H1 (cell line): ENCODE measurements at regions not wholly inside any gene's neighbourhood (a gene's known extent, or its start where the extent isn't known, plus 50 kb on each side); places are given as distances from the start of the nearest gene placed in this dataset.

ENCODE experiments used
- CTCF ChIA-PET: fragments of 300-600 bp; sonication (Branson Sonifier 250); formaldehyde crosslinking; loops from one replicate; lab custom pipeline; 2021; ENCODE audit not compliant: partially characterized antibody; lab: Charles Lee
- POLR2A ChIA-PET: fragments of 300-600 bp; sonication (Branson Sonifier 250); formaldehyde crosslinking; loops from one replicate; lab custom pipeline; 2021; ENCODE audit warnings: inconsistent platforms; ENCODE audit not compliant: partially characterized antibody; lab: Charles Lee
- DNase-seq, 2 experiments: peaks; one replicate each; pipeline versions ENCODE4 v3.0.0 to v3.0.0-alpha.2; 2010 to 2022; ENCODE audit warnings: low spot score in 2 of 2, low read depth in 1 of 2, mixed read lengths in 1 of 2
- FAIRE-seq: peaks from 2 replicates; lab custom pipeline; 2011; peaks lifted over from hg19 to GRCh38; lab: Jason Lieb, UNC
- H2AFZ ChIP-seq: 2 replicates; pipeline ENCODE4 v1.8.1; 2012; ENCODE audit warnings: low read length, inconsistent platforms
- H2AK5ac ChIP-seq: 2 replicates; pipeline ENCODE4 v1.6.1; 2013; ENCODE audit warnings: low read depth, low read length
- H2BK120ac ChIP-seq: replicated peaks from 2 replicates; pipeline ENCODE3; 2013; ENCODE audit warnings: low read depth, low read length, inconsistent platforms
- H2BK12ac ChIP-seq: 2 replicates; pipeline ENCODE4 v1.6.1; 2013; ENCODE audit warnings: low read depth, low read length
- H2BK15ac ChIP-seq: 2 replicates; pipeline ENCODE4 v1.6.1; 2013; ENCODE audit warnings: low read length
- H2BK20ac ChIP-seq: 2 replicates; pipeline ENCODE4 v1.6.1; 2013; ENCODE audit warnings: low read length
- H2BK5ac ChIP-seq: 2 replicates; pipeline ENCODE4 v1.6.1; 2013; ENCODE audit warnings: low read depth, low read length
- H3K14ac ChIP-seq: 2 replicates; pipeline ENCODE4 v1.6.1; 2013; ENCODE audit warnings: inconsistent platforms; ENCODE audit not compliant: insufficient read length
- H3K18ac ChIP-seq: 2 replicates; pipeline ENCODE4 v1.6.1; 2013; ENCODE audit warnings: low read length; ENCODE audit errors: extremely low read depth
- H3K23ac ChIP-seq: 2 replicates; pipeline ENCODE4 v1.6.1; 2013; ENCODE audit warnings: inconsistent platforms; ENCODE audit not compliant: insufficient read length
- H3K23me2 ChIP-seq: 2 replicates; pipeline ENCODE4 v1.6.1; 2013; ENCODE audit warnings: low read depth, low read length
- H3K27ac ChIP-seq: 2 replicates; pipeline ENCODE4 v1.6.1; 2011; ENCODE audit warnings: low read depth, low read length, inconsistent platforms
- H3K27me3 ChIP-seq, 4 experiments: replicated peaks in 1 of 4; 1 replicate in 1 of 4; 2 replicates in 3 of 4; pipeline versions ENCODE4 v1.6.1 to v1.8.1; 2011 to 2013; ENCODE audit warnings: low read length in 3 of 4, mild to moderate bottlenecking in 3 of 4, inconsistent platforms in 2 of 4, mixed read lengths in 2 of 4, moderate library complexity in 1 of 4; ENCODE audit not compliant: control insufficient read depth in 3 of 4, insufficient read depth in 3 of 4; ENCODE audit errors: extremely low read depth in 1 of 4
- H3K36me3 ChIP-seq, 4 experiments: 2 replicates each; pipeline versions ENCODE4 v1.6.1 to v1.8.1; 2011 to 2013; ENCODE audit warnings: mild to moderate bottlenecking in 4 of 4, low read length in 3 of 4, moderate library complexity in 2 of 4, control low read depth in 1 of 4, inconsistent platforms in 1 of 4; ENCODE audit not compliant: insufficient read depth in 4 of 4, control insufficient read depth in 2 of 4
- H3K4ac ChIP-seq: replicated peaks from 2 replicates; pipeline ENCODE3; 2013; ENCODE audit warnings: low read length, low read depth, mixed read lengths, inconsistent platforms; ENCODE audit not compliant: insufficient read length
- H3K4me1 ChIP-seq, 4 experiments: replicated peaks in 1 of 4; 1 replicate in 1 of 4; 2 replicates in 3 of 4; pipeline versions ENCODE4 v1.6.1 to v1.8.1; 2011 to 2013; ENCODE audit warnings: low read length in 3 of 4, inconsistent platforms in 2 of 4, mixed read lengths in 1 of 4; ENCODE audit not compliant: insufficient read depth in 4 of 4, control insufficient read depth in 3 of 4
- H3K4me2 ChIP-seq, 2 experiments: 2 replicates each; pipeline versions ENCODE4 v1.6.1 to v1.8.1; 2011 to 2013; ENCODE audit warnings: low read depth in 2 of 2, low read length in 2 of 2, control low read depth in 1 of 2, inconsistent platforms in 1 of 2, mild to moderate bottlenecking in 1 of 2; ENCODE audit not compliant: insufficient read depth in 1 of 2
- H3K4me3 ChIP-seq, 4 experiments: fragments of 200-600, 300-600 bp in 1 of 4; sonication (generic), shearing (Covaris generic), sonication (Bioruptor Twin) in 1 of 4; 2 replicates each; pipeline versions ENCODE4 v1.5.1 to v1.8.1; 2011 to 2016; ENCODE audit warnings: low read length in 4 of 4, low read depth in 3 of 4, control low read depth in 2 of 4, inconsistent platforms in 2 of 4, mild to moderate bottlenecking in 2 of 4, mixed read lengths in 1 of 4, moderate library complexity in 1 of 4; ENCODE audit not compliant: insufficient read depth in 2 of 4; ENCODE audit errors: extremely low read depth in 1 of 4
- H3K56ac ChIP-seq: replicated peaks from 2 replicates; pipeline ENCODE3; 2013; ENCODE audit warnings: low read depth, mild to moderate bottlenecking, mixed read lengths, low read length, inconsistent platforms; ENCODE audit not compliant: insufficient read length
- H3K79me1 ChIP-seq: 2 replicates; pipeline ENCODE4 v1.6.1; 2013; ENCODE audit warnings: low read depth, low read length, control low read depth
- H3K79me2 ChIP-seq, 2 experiments: 2 replicates each; pipeline versions ENCODE4 v1.6.1 to v1.8.1; 2012 to 2013; ENCODE audit warnings: low read length in 2 of 2, mild to moderate bottlenecking in 2 of 2, inconsistent platforms in 1 of 2; ENCODE audit not compliant: insufficient read depth in 2 of 2, control insufficient read depth in 1 of 2
- H3K9ac ChIP-seq, 4 experiments: replicated peaks in 1 of 4; 1 replicate in 1 of 4; 2 replicates in 3 of 4; pipeline versions ENCODE4 v1.6.1 to v1.8.1; 2011 to 2013; ENCODE audit warnings: low read depth in 3 of 4, low read length in 3 of 4, control low read depth in 2 of 4, mild to moderate bottlenecking in 2 of 4, moderate library complexity in 2 of 4, inconsistent platforms in 1 of 4; ENCODE audit errors: extremely low read depth in 1 of 4
- H3K9me3 ChIP-seq, 2 experiments: 2 replicates each; pipeline versions ENCODE4 v1.6.1 to v1.8.1; 2012 to 2013; ENCODE audit warnings: mild to moderate bottlenecking in 2 of 2, moderate library complexity in 2 of 2, control low read depth in 1 of 2, inconsistent platforms in 1 of 2, low read depth in 1 of 2, low read length in 1 of 2, mixed read lengths in 1 of 2; ENCODE audit not compliant: insufficient read depth in 2 of 2
- H4K20me1 ChIP-seq, 2 experiments: replicated peaks in 1 of 2; 2 replicates each; pipeline versions ENCODE3 to v1.8.1; 2011 to 2013; ENCODE audit warnings: inconsistent platforms in 2 of 2, low read length in 2 of 2, mild to moderate bottlenecking in 1 of 2; ENCODE audit not compliant: insufficient read depth in 2 of 2, control insufficient read depth in 1 of 2
- H4K5ac ChIP-seq: 2 replicates; pipeline ENCODE4 v1.6.1; 2013; ENCODE audit warnings: low read length, low read depth, mixed read lengths, inconsistent platforms; ENCODE audit not compliant: insufficient read length
- H4K8ac ChIP-seq: 2 replicates; pipeline ENCODE4 v1.8.0; 2013; ENCODE audit warnings: mild to moderate bottlenecking, moderate library complexity, low read length, inconsistent platforms; ENCODE audit not compliant: insufficient read depth; ENCODE audit errors: extremely low read depth
- H4K91ac ChIP-seq: replicated peaks from 2 replicates; pipeline ENCODE3; 2013; ENCODE audit warnings: low read length, mixed read lengths, inconsistent platforms; ENCODE audit not compliant: insufficient read length
- BRCA1 ChIP-seq: IDR thresholded peaks from 2 replicates; pipeline ENCODE4 v1.6.1; 2012; ENCODE audit warnings: low read depth, low read length, improper control_type of control experiment
- GABPA ChIP-seq: IDR thresholded peaks from 2 replicates; pipeline ENCODE4 v1.6.1; 2011; ENCODE audit warnings: mild to moderate bottlenecking, low read length, moderate library complexity, borderline replicate concordance; ENCODE audit not compliant: insufficient read depth
- JUN ChIP-seq: IDR thresholded peaks from 2 replicates; pipeline ENCODE4 v1.6.1; 2011; ENCODE audit warnings: low read depth, mild to moderate bottlenecking, improper control_type of control experiment, low read length
- WGBS, 2 experiments: shearing (Covaris generic) in 1 of 2; methylation state at CpG; one replicate each; pipeline versions ENCODE4 v1.1.6 to v1.1.7; 2013 to 2015; ENCODE audit warnings: low lambda C conversion rate in 2 of 2, mixed read lengths in 2 of 2, inconsistent platforms in 1 of 2, low coverage in 1 of 2, missing lambda C conversion rate in 1 of 2; ENCODE audit not compliant: insufficient replicate concordance in 2 of 2, insufficient coverage in 1 of 2, insufficient read length in 1 of 2; ENCODE audit errors: extremely low coverage in 1 of 2, missing lambda C conversion rate in 1 of 2; 5-methylcytosine and 5-hydroxymethylcytosine counted together
- TF ChIP-seq, protein P1 (sequence below): IDR thresholded peaks from 2 replicates; pipeline ENCODE4 v1.6.1; 2011; ENCODE audit warnings: low read depth, mild to moderate bottlenecking, low read length; ENCODE audit not compliant: insufficient read depth
- TF ChIP-seq, protein P2 (sequence below): IDR thresholded peaks from 2 replicates; pipeline ENCODE4 v1.6.1; 2012; ENCODE audit warnings: low read length, inconsistent platforms
- TF ChIP-seq, protein P3 (sequence below): IDR thresholded peaks from 2 replicates; pipeline ENCODE4 v1.6.1; 2012; ENCODE audit warnings: inconsistent platforms

DNA sequence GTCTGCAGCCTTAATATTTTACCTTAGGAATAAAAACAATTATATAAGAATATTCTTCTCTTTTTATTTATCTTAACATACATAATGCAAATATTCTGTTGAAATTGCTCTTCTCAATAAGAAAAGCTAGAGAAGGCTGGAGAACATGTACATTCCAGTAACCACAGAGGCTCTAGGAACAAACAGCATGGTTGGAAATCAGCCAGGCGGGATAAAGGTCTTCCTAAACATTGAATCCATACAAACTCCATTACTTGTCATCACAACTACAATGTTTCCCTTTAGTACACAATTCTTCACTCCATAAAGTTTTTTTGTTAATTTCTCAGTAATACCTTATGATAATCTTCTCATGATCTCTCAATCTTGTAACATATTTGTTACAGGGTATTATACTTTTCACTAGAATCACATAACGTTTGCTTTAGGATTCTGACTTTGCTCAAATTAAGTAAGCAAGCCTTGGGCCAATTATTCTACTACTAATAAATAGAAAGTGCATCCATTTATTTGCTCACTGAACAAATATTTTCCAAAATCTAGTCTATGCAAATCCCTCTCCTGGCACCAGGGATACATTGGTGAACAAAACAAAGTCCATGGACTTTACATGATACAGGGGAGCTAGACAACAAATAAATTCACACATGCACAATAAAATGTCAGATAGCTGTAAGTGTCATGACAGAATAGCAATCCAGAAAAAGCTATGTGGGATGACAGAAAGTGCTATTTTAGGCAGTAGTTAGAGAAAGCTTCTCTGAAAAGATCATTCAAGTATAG lies 237.5 kb upstream of the TMTC1 start:
- H3K23me2 ChIP-seq, result no peaks in the 10 kb centered on the region
- H3K79me1 ChIP-seq, result no peaks in the 10 kb centered on the region
- H2BK20ac ChIP-seq, result no peak overlapping the region
- no peaks in the 10 kb centered on the region for H3K79me2 ChIP-seq
- H3K27me3 ChIP-seq, result no peaks in the 10 kb centered on the region
- H4K91ac ChIP-seq, result no peak overlapping the region
- H2BK5ac ChIP-seq, result no peak overlapping the region
- H2AFZ ChIP-seq, result no peak overlapping the region
- H3K4ac ChIP-seq, result no peak overlapping the region
- H4K20me1 ChIP-seq, result no peaks in the 10 kb centered on the region
- no peak for FAIRE-seq
- no peak overlapping the region for H4K8ac ChIP-seq
- no peak overlapping the region for H2AK5ac ChIP-seq
- ChIA-PET POLR2A (no interaction called here), CTCF (no interaction called here)
- H2BK12ac ChIP-seq, result no peak overlapping the region
- WGBS, 2 experiments, result 81% methylated on average over 2 of the region's 2 CpGs; no CpG with 5 or more reads in 1 of the 2 experiments
- no peak overlapping the region for H3K27ac ChIP-seq
- H3K14ac ChIP-seq, result no peak overlapping the region
- H3K4me3 ChIP-seq, result no peak overlapping the region
- peaks cover 12 to 13% of the 10 kb centered on the region in 2 experiments for H3K9me3 ChIP-seq
- H4K5ac ChIP-seq, result no peak overlapping the region
- H3K4me1 ChIP-seq, result no peaks in the 10 kb centered on the region
- H2BK120ac ChIP-seq, result no peak overlapping the region
- no peak overlapping the region for H2BK15ac ChIP-seq
- no peak overlapping the region for H3K9ac ChIP-seq
- no peak for DNase-seq
- no peak overlapping the region for H3K23ac ChIP-seq
- H3K56ac ChIP-seq, result no peak overlapping the region
- H3K4me2 ChIP-seq, result no peak overlapping the region
- H3K18ac ChIP-seq, result no peak overlapping the region
- no peaks in the 10 kb centered on the region for H3K36me3 ChIP-seq
- TF ChIP-seq, protein P1, sequence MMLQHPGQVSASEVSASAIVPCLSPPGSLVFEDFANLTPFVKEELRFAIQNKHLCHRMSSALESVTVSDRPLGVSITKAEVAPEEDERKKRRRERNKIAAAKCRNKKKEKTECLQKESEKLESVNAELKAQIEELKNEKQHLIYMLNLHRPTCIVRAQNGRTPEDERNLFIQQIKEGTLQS, result no peak
- TF ChIP-seq, protein P2, sequence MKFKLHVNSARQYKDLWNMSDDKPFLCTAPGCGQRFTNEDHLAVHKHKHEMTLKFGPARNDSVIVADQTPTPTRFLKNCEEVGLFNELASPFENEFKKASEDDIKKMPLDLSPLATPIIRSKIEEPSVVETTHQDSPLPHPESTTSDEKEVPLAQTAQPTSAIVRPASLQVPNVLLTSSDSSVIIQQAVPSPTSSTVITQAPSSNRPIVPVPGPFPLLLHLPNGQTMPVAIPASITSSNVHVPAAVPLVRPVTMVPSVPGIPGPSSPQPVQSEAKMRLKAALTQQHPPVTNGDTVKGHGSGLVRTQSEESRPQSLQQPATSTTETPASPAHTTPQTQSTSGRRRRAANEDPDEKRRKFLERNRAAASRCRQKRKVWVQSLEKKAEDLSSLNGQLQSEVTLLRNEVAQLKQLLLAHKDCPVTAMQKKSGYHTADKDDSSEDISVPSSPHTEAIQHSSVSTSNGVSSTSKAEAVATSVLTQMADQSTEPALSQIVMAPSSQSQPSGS, result no peak
- TF ChIP-seq, protein P3, sequence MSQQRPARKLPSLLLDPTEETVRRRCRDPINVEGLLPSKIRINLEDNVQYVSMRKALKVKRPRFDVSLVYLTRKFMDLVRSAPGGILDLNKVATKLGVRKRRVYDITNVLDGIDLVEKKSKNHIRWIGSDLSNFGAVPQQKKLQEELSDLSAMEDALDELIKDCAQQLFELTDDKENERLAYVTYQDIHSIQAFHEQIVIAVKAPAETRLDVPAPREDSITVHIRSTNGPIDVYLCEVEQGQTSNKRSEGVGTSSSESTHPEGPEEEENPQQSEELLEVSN, result no peak
- TF ChIP-seq BRCA1 (no peak), GABPA (no peak), JUN (no peak)
- TF ChIP-seq, all 59 proteins: peak for 0
